HEK293 (cell line): ENCODE measurements at regions not wholly inside any gene's neighbourhood (a gene's known extent, or its start where the extent isn't known, plus 50 kb on each side); places are given as distances from the start of the nearest gene placed in this dataset.

ENCODE experiments used
- CTCF ChIP-seq: fragments of 450-650 bp; formaldehyde crosslinking; IDR thresholded peaks from 2 replicates; pipeline ENCODE4 v1.5.1; 2016; ENCODE audit warnings: missing biosample characterization, missing genetic modification characterization
- WT1 ChIP-seq: fragments of 450-650 bp; formaldehyde crosslinking; IDR thresholded peaks from 2 replicates; pipeline ENCODE4 v1.5.1; 2016; ENCODE audit warnings: missing biosample characterization, missing genetic modification characterization
- ZNF274 ChIP-seq, 2 experiments: fragments of 200-500 bp in 1 of 2; fragments of 450-650 bp in 1 of 2; sonication (Bioruptor generic) in 1 of 2; formaldehyde crosslinking in 1 of 2; IDR thresholded peaks; 2 replicates each; pipeline versions ENCODE4 v1.5.1 to v1.6.1; 2014 to 2016; ENCODE audit warnings: borderline replicate concordance in 1 of 2, inconsistent platforms in 1 of 2, low read length in 1 of 2, missing biosample characterization in 1 of 2, missing genetic modification characterization in 1 of 2

GRCh38 chrX:26914232-26914631, 548.9 kb downstream of the PPP4R3C start:
- TF ChIP-seq WT1 (tag by site-specific recombination) (no peak), CTCF (no peak), ZNF274 (IDR thresholded peaks at IDR 0.05; ENCODE audit: low read length) (no peak), ZNF274 (tag by site-specific recombination; IDR thresholded peaks at IDR 0.05; ENCODE audit: borderline replicate concordance) (no peak)
